Fibroblast of pulmonary artery (primary cell): ENCODE measurements at regions not wholly inside any gene's neighbourhood (a gene's known extent, or its start where the extent isn't known, plus 50 kb on each side); places are given as distances from the start of the nearest gene placed in this dataset.

Experiments used
- DNase-seq: peaks from one replicate; pipeline ENCODE4 v3.0.0-alpha.2; 2010; ENCODE audit warnings: low read depth
- H3K4me3 ChIP-seq: replicated peaks from 2 replicates; pipeline ENCODE4 v1.5.1; 2011; ENCODE audit warnings: low read depth, mild to moderate bottlenecking, control low read depth, low read length, moderate library complexity
- TF ChIP-seq, protein P1 (sequence below): IDR thresholded peaks from 2 replicates; pipeline ENCODE4 v1.5.1; 2011; ENCODE audit warnings: mild to moderate bottlenecking, control low read depth, low read length, inconsistent platforms; ENCODE audit errors: missing control alignments

GRCh38 chr3:81048058-81048665, 713.3 kb downstream of the GBE1 start:
- no peak for DNase-seq

DNA sequence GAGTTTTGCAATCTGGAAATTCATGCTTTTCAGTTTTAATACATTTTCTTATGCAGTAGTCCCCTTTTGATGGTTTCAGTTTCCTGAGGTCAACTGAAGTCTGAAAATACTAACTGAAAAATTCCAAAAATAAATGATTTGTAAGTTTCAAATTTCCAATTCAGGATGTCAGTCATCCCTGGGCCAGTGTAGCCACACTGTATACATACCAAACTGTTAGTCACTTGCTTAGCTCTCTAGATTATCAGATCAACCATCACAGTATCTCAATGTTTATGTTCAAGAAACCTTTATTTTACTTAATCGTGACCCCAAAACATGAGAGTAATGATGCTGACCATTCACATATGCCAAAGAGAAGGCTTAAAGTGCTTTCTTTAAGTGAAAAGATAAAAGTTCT, 715.5 kb downstream of the GBE1 start:
- DNase-seq: no peak
- H3K4me3 ChIP-seq: no peak overlapping the region
- TF ChIP-seq, protein P1, sequence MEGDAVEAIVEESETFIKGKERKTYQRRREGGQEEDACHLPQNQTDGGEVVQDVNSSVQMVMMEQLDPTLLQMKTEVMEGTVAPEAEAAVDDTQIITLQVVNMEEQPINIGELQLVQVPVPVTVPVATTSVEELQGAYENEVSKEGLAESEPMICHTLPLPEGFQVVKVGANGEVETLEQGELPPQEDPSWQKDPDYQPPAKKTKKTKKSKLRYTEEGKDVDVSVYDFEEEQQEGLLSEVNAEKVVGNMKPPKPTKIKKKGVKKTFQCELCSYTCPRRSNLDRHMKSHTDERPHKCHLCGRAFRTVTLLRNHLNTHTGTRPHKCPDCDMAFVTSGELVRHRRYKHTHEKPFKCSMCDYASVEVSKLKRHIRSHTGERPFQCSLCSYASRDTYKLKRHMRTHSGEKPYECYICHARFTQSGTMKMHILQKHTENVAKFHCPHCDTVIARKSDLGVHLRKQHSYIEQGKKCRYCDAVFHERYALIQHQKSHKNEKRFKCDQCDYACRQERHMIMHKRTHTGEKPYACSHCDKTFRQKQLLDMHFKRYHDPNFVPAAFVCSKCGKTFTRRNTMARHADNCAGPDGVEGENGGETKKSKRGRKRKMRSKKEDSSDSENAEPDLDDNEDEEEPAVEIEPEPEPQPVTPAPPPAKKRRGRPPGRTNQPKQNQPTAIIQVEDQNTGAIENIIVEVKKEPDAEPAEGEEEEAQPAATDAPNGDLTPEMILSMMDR: no peak

More at GRCh38 chr3:81048058-81048665, 713.3 kb downstream of the GBE1 start:
- H3K4me3 ChIP-seq: no peak overlapping the region
- TF ChIP-seq, protein P1: no peak

GRCh38 chr3:81045246-81045645, 716.2 kb downstream of the GBE1 start:
- DNase-seq: no peak
- no peak overlapping the region for H3K4me3 ChIP-seq
- TF ChIP-seq, protein P1: no peak

DNA sequence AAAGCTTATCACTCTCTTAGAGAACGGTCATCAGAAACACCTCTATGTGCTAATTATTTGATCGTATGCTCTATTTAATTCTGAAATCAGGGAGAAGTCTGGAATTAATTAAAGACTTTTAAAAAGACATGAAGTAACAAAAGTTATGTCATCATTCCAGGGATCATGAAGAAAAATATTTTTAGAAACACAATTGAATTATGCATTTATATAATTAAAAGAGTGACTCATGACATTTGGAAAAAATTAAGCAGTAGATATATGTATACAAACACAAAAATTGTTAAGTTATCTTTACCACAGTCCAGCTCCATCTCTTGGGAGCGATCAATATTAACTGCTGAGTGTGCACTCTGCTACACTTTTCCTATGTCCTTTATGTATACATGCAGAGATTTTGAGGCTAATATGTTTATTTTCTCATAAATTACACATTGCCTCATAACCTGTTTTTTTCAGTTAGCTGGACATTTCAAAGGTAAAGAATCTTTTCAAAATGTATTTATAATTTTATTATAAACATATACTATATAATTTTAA, 717.7 kb downstream of the GBE1 start:
- TF ChIP-seq, protein P1: no peak
- H3K4me3 ChIP-seq: no peak overlapping the region
- no peak for DNase-seq

GRCh38 chr3:81043009-81043408, 718.4 kb downstream of the GBE1 start:
- TF ChIP-seq, protein P1: no peak
- no peak for DNase-seq
- H3K4me3 ChIP-seq: no peak overlapping the region

DNA sequence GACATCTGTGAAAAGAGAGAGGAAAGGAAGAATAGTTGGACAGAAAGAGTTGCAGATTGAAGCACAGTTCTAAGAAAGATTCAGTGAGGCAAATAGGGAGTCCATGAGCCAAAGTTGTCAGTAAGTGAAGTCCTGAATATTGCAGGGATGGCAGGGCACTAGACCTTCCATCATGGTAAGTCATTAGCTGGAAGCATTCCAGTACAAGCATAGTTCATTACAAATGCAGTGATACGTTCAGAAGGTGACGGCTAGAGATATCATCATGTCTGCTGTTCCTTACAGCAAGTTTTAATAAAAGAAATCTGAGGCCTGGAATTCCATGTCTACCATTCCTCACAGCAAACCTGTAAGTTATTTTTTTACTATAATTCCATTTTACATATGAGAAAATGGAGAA, 720.1 kb downstream of the GBE1 start:
- no peak overlapping the region for H3K4me3 ChIP-seq
- TF ChIP-seq, protein P1: no peak
- no peak for DNase-seq

DNA sequence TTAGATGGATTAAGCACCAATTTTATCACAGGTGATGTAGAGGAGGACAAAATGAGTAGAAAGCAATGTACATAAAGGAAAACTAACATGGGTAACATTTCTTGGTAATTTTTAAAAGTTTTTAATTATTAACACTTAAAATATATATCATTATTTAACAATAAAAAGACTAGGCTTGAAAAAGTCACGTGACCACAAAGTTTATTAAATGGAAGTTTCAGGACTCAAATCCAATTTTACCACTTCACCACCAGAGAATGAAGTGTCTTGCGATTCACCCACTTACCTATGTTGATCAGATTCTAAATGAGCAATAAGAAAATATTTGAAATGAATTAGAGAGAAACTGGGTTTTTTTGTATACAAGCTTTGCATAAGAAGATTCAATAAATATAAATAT, 721.3 kb downstream of the GBE1 start:
- TF ChIP-seq, protein P1: no peak

More for the DNA sequence above, 721.3 kb downstream of the GBE1 start:
- H3K4me3 ChIP-seq: no peak overlapping the region
- DNase-seq: no peak
